Hematopoietic multipotent progenitor cell treated with erythropoietin and hydrocortisone succinate and interleukin-3 and kit ligand, for 4 days (in vitro differentiated cells): ENCODE measurements at regions not wholly inside any gene's neighbourhood (a gene's known extent, or its start where the extent isn't known, plus 50 kb on each side); places are given as distances from the start of the nearest gene placed in this dataset.

ENCODE experiments used
- DNase-seq: peaks from one replicate; pipeline ENCODE4 v3.0.0-alpha.2; 2015

- DNase-seq = no peak
Observed at GRCh38 chr11:87405843-87406242, 368.1 kb downstream of the TMEM135 start.

- DNase-seq = no peak
Observed at GRCh38 chr11:87405356-87405755, 367.6 kb downstream of the TMEM135 start.

- DNase-seq = no peak
Observed at GRCh38 chr11:87401653-87402052, 363.9 kb downstream of the TMEM135 start.

GRCh38 chr11:87399341-87399740, 361.6 kb downstream of the TMEM135 start:
- no peak for DNase-seq

GRCh38 chr11:87398931-87399330, 361.2 kb downstream of the TMEM135 start:
- no peak for DNase-seq

GRCh38 chr11:87397011-87397865, 359.5 kb downstream of the TMEM135 start:
- peak; percentile 41 for DNase-seq

GRCh38 chr11:87394924-87395323, 357.2 kb downstream of the TMEM135 start:
- DNase-seq = no peak

GRCh38 chr11:87392665-87393064, 354.9 kb downstream of the TMEM135 start:
- no peak for DNase-seq

GRCh38 chr11:87391496-87391895, 353.8 kb downstream of the TMEM135 start:
- DNase-seq = no peak

GRCh38 chr11:87384078-87384729, 346.5 kb downstream of the TMEM135 start:
- no peak for DNase-seq

GRCh38 chr11:87374038-87374807, 336.5 kb downstream of the TMEM135 start:
- no peak for DNase-seq
